ENCODE measurements at regions not wholly inside any gene's neighbourhood (a gene's known extent, or its start where the extent isn't known, plus 50 kb on each side); places are given as distances from the start of the nearest gene placed in this dataset.

DNA sequence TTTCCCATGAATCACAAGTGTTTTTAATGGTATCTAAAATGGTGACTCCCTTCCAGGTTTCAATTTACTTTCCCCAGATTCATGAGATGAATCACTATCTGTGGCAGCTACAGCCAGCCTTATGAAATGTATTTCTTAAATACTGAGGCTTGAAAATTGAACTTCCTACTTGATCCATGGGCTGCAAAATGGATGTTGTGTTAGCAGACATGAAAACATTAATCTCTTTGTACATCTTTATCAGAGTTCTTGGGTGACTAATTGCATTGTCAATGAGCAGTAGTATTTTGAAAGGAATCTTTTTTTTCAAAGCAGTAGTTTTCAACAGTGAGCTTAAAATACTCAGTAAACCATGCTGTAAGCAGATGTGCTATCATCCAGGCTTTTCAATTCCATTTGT lies 250.8 kb downstream of the SLC6A15 start:
- DNase-seq = no peak

DNA sequence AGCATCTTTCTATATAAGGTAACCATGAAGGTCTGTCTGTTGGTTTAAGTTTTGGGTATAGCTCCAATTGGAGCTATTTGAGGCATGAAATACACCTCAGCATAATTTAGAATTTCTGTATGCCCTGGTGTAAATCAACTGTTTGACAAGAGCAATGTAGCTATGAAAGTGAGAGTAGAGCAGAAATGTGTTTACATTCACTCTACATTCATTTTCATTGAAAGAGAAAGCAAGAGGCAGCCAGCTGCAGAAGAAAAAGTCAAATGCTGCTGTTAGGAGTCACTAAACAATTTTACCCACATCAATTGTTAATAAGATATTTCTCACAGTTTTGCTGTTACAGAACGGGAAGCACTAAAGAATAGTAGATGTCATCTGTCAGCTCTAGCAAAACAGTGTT lies 252.5 kb downstream of the SLC6A15 start:
- DNase-seq = no peak

- no peak for DNase-seq
Measured at GRCh38 chr12:84658877-84659276, 253.7 kb downstream of the SLC6A15 start.

DNA sequence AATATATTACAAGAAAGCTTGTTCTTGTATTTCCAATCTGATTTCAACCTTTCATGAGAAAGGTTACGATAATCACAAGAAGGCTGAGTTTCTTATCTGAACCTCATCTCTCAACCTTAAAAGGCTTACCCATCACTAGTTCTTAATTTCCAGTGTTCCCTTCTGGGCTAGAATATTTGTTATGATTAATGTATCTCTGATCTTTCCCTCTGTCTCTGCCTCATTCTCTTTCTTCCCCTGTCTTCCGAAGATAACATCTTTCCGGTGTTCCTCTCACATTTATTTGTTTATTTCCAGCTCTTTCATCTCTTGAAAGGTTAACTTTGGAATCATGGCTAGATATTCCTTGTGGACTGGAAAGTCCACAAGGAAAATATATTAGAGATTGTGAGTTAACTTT lies 255.9 kb downstream of the SLC6A15 start:
- DNase-seq = no peak

DNA sequence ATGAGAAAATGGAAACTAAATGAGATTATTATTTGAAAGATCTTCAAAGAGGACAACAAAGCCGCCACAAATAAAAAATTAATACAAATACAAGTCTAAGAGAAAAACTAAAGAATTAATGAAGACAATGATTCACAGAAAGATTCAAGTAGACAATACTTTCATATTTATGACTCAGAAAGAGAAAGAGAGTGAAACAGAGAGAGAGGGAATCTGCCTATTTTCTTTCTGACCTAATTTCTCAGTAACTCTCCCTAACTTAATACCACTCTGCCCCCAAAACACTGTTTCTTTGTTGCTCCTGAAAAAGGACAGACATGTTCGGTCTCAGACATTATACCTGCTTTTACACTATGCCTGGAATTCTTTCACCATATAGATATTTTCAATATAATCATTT lies 259.1 kb downstream of the SLC6A15 start:
- no peak for DNase-seq

DNA sequence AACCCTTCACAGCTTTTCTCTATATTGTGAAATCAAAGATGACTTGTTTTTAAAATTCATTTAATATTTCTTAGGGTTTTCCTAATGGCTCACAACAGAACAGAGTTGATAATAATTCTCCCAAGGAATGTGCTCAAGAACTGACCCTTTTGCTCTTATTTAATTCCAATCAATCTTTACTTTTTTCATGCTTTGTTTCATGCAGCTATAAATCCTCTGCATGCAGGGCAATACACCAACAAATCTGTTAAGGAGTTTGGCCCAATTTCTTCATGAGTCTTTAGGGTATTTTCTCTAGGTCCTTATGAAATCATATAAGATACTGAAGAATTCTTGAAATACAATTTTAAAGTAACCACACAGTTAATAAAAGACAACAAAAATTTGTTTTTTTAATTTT lies 264.2 kb downstream of the SLC6A15 start:
- DNase-seq = no peak

DNA sequence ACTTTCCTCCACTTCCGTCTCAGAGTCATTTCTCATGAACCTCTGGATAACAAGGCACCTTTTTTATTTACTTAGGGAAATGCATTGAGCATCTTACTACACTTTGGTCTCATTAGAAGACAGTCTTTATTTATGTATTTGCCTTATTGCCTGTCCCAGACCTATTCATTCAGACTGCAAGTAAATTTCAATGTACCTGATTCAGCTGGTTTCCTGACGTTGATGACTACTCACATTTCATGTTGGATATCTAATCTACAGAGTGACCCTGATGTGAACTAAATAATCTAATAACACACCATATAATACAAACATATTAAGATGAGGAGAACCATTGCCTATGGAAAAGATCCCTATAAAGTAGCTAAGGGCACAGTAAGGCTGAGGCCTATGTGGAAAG lies 267.7 kb downstream of the SLC6A15 start:
- DNase-seq = no peak

- no peak for DNase-seq
Measured at GRCh38 chr12:84643993-84644392, 268.6 kb downstream of the SLC6A15 start.

DNA sequence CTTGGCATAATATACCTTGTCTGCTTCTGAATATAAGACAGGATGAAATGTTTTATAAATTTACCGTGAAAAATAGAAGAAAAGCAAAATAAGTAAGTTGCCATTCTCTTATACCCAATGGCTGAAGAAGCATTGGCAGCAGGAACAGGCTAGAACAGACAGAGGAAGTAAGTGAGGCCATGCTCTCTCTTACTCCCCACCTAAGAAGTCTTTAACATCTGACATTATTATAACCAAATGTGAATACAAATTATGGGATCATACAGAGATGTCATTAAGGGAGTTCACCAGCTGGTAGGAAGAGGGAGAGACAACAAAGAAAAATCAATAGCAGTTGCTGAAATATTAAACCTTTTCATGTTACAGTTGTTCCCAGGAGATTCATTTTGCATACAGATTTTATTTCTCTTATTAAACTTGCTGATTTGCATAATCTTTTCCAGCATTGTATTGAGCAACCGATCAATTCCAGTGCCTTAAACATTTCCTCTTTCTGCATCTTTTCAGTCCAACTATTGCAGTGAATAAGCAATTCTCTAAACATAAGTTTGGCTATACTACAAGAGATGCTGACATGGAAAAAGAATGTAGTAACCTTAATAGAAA lies 270.6 kb downstream of the SLC6A15 start:
- peak; percentile 45 for DNase-seq

DNA sequence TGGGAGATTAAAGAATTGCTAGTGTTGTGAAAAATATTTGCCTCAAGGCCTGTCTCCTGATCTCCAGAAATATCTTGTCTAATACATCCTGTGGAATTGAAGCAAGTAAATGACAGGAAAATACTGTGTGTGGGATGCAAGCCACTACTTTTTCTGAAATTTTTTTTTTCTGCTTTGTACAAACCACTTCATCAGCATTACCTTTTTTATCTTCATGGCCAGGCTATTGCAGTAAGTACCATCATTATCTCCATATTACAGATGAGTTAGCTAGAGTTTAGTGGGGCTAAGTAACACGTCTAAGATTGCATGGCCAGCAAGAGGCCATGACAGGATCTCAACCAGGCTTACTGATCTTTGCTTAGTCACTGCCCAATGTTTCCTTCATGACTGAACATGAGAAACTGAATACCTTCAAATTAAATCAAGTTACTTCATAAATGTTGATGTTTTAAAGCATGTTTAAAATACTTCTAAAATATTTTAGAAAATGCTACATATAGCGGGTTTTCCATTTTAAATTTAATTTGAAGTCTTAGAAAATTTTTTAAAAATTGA lies 273.7 kb downstream of the SLC6A15 start:
- DNase-seq = no peak

- DNase-seq = no peak
Measured at GRCh38 chr12:84637926-84638325, 274.7 kb downstream of the SLC6A15 start.

GRCh38 chr12:84636801-84637290 lies 275.8 kb downstream of the SLC6A15 start:
- DNase-seq = no peak

DNA sequence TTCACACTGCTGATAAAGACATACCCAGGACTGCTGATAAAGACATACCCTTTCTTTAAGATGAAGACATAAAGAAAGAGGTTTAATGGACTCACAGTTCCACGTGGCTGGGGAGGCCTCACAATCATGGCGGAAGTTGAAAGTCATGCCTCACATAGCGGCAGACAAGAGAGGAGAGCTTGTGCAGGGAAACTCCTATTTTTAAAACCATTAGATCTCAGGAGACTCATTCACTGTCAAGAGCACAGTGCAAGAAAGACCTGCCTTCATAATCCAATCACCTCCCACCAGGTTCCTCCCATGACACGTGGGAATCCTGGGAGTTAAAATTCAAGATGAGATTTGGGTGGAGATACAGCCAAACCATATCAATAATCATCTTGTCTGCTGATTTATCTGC lies 278.1 kb downstream of the SLC6A15 start:
- DNase-seq = no peak

DNA sequence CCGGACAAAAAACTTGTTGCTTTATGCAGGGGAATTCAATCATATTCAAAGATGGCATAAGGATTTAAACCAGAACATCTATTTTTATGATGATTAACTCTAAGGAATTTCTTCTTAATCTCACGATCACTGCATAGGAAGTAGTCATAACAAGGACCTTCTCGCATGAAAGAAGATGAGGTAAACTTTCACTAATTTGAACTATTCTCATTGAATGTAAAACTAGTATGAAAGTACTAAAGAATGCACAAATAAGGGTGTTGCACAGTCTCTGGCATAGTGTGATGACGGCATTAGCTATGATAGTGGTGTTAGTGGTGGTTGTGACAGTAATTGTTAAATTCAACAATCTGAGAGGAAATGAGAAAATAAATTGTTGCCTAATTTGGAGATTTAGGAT lies 280.0 kb downstream of the SLC6A15 start:
- no peak for DNase-seq

DNA sequence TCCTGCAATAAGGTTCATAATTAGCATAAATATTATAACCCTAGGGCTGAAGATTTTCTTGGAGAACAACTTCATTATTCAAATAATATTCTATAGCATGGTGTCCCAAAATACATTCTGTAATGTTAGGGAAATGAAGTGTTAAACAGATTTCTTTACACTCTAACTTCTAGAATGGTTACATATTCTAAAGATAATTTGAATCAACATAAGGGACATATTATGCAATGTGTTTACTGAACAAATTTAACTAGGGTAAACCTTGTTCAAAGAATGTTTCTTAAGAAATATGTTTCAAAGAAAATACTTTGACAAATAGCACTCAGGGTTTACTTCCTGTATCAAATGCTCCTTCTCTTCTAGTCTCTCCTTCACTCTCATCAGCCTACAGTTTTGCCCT lies 281.6 kb downstream of the SLC6A15 start:
- no peak for DNase-seq

DNA sequence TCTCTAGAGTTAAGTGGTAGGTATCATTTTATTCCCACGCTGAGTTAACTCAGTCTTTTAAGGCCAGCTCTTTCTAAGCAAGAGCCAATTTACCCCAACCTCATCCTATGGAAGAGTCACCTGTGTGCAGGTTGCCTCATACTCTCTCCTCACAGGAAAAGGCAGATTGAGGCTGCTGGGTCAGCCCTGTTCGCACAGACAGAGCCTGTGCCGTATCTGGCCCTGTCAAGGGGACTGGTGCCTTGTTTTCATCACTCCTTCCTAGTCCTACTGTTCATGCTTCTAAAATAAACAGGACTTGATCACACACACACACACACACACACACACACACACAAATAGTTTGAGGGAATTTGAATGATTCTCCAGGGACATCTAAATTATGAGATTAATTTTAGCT lies 285.0 kb downstream of the SLC6A15 start:
- DNase-seq = no peak

GRCh38 chr12:84624601-84625000 lies 288.0 kb downstream of the SLC6A15 start:
- no peak for DNase-seq

GRCh38 chr12:84619053-84619571 lies 293.5 kb downstream of the SLC6A15 start:
- DNase-seq = no peak

DNA sequence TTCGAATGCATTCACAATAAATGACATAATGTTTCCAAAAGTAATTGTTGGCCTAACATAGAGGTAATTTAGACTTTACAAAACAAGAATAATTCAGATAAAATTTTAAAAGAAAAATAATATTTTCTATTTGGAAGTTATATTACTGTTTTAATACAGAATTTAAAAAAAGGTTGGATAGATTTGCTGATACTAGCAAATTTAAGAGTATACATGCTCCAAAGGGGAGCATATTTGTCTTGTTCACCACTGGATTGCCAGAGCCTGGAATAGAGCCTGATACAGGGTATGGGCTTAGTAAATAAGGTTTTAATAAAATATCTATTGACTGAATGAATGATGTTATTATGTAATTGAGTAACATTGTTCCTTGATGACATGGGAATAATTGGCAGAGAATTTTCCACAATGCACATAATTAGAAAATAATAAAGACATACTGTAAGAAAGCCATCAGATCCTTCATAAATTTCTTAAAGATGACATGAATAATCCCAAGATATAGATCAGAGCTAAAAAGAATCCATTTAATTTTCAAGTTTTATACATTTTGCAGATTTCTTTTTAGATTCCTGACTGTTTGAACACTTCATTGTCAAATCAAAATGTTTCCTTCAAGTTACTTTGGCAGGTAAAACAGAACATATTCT lies 305.3 kb downstream of the SLC6A15 start:
- DNase-seq = no peak

DNA sequence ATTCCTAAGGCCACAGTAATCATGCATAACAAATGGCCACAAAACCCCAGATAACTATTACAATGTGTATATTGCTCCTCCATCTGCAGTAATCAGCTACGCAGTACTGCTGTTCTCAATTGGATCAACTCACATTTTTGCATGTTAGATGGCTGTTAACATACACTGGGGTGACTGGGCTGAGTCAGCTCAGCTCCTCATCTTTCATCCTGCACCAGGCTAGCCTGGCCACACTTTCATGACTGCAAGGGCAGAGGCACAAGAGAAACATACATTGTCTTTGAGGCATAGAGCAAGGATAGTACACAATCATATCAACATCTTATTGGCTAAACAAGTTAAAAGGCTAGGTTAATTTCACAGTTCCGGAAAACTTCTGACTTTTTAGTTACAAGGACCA lies 306.6 kb downstream of the SLC6A15 start:
- DNase-seq = no peak

DNA sequence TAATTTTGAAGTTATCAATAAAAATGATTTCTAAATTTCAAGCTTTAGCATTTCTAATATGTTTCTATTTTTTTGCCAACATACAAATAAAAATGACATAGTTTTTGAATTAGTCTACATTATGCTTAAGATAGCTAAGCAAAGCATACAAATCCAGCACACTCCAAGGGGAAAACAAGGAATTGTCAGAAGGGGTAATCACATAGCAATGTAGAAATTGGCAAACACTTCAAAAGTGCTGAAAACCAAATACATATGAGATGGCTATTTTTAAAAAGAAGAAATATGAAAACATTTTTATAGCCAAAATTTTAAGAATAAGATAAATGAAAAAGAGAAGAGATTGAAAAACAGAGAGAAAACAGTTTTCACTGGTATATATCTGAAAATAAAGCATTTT lies 308.0 kb downstream of the SLC6A15 start:
- no peak for DNase-seq

DNA sequence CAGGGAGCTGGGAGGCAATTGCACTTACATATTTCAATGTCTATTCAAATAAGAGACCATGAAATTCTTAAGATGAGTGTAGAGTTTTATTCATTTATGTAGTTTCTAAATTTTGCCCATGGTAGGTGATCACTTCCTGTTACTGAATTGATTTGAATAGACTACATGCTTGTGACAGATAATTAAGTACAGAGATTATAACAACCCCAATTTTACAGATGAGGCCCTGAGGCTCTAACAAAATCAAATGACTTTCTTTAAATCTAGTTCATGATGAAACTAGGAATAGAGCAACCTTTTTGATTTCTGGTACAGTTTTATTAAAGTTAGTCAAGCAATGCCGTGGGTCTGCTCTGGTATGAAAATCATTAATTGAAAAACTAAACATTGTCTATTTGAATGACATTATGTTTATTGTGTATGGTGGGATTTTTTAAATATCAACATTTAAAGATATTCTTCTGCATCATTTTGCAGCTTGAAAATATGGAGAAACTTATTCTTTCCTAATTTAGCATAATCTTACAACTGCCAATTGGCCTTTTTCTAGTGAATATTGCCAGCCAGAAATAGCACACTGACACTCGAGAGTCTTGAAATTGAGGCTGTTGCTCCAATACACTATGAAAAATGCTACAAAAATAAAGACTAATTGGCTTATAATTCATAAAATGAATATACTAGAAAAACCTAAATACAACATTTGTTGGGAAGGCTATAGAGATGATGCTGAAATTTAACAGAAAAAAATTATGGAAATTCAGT lies 308.9 kb downstream of the SLC6A15 start:
- DNase-seq = no peak

DNA sequence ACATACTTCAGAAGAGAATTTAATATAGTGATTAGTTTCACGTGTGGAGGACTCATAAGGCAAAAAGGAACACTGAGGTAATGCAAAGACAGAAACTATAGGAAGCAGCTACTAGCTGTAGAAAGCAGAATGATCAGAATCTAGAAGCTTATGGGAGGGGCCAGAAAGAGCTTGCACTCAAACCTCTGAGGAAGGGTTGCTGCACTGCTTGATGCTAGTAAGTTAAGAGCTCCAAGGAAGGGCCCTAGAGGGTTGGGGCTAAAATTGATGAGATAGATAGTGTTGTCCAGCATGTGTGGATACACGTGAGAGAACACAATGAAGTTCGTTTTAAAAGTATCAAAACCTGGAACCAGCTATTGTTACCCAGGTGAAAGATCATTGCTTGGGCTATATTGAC lies 311.1 kb downstream of the SLC6A15 start:
- no peak for DNase-seq

- DNase-seq = no peak
Measured at GRCh38 chr12:84599539-84599938, 313.1 kb downstream of the SLC6A15 start.

Measured in NCI-H187 treated with DMSO at 0.1 percent for 48 hours (cell line).